ENCODE measurements at regions not wholly inside any gene's neighbourhood (a gene's known extent, or its start where the extent isn't known, plus 50 kb on each side); places are given as distances from the start of the nearest gene placed in this dataset.

GRCh38 chr5:145579301-145579700, 255.8 kb downstream of the PRELID2 start:
- peak; percentile 36; the same call in 1 of the 3 replicates for ATAC-seq
- TF ChIP-seq OSR1 (CRISPR knock-in tag; IDR thresholded peaks at IDR 0.05) (no peak), ZNF565 (CRISPR knock-in tag; conservative IDR thresholded peaks at IDR 0.05; ENCODE audit: low read depth) (no peak), PATZ1 (CRISPR knock-in tag; IDR thresholded peaks at IDR 0.05; ENCODE audit: borderline replicate concordance) (no peak), ZNF70 (CRISPR knock-in tag; IDR thresholded peaks at IDR 0.05) (no peak), ZFP3 (CRISPR knock-in tag; IDR thresholded peaks at IDR 0.05) (no peak), POU6F1 (CRISPR knock-in tag; IDR thresholded peaks at IDR 0.05; ENCODE audit: borderline replicate concordance, low read depth) (no peak), GLIS3 (CRISPR knock-in tag; IDR thresholded peaks at IDR 0.05) (no peak), ZFP30 (CRISPR knock-in tag; IDR thresholded peaks at IDR 0.05) (no peak), TOX (CRISPR knock-in tag; IDR thresholded peaks at IDR 0.05; ENCODE audit: borderline replicate concordance) (no peak), TCF4 (CRISPR knock-in tag; IDR thresholded peaks at IDR 0.05; ENCODE audit: borderline replicate concordance) (no peak), ZNF8 (CRISPR knock-in tag; IDR thresholded peaks at IDR 0.05) (no peak), ARNTL (CRISPR knock-in tag; IDR thresholded peaks at IDR 0.05; ENCODE audit: borderline replicate concordance, low read depth) (no peak), RARB (CRISPR knock-in tag; IDR thresholded peaks at IDR 0.05) (no peak), PPARA (CRISPR knock-in tag; IDR thresholded peaks at IDR 0.05; ENCODE audit: borderline replicate concordance) (no peak), BACH2 (CRISPR knock-in tag; IDR thresholded peaks at IDR 0.05; ENCODE audit: borderline replicate concordance) (no peak), TSHZ2 (CRISPR knock-in tag; IDR thresholded peaks at IDR 0.05) (no peak), ZC3H10 (CRISPR knock-in tag; IDR thresholded peaks at IDR 0.05) (no peak), ESRRG (CRISPR knock-in tag; IDR thresholded peaks at IDR 0.05) (no peak), ISL1 (CRISPR knock-in tag; IDR thresholded peaks at IDR 0.05) (no peak), CSRNP3 (CRISPR knock-in tag; IDR thresholded peaks at IDR 0.05) (no peak)

- ATAC-seq = peak; percentile 69
- peak; percentile 82 for TF ChIP-seq ZC3H10 (CRISPR knock-in tag; IDR thresholded peaks at IDR 0.05)
- TF ChIP-seq GLIS3 (CRISPR knock-in tag; IDR thresholded peaks at IDR 0.05) = no peak
Observed at GRCh38 chr5:145574889-145575573, 260.1 kb downstream of the PRELID2 start.

- peak; percentile 95 for ATAC-seq
- no peak for TF ChIP-seq ZNF8 (CRISPR knock-in tag; IDR thresholded peaks at IDR 0.05)
- no peak for TF ChIP-seq POU6F1 (CRISPR knock-in tag; IDR thresholded peaks at IDR 0.05; ENCODE audit: borderline replicate concordance, low read depth)
- no peak for TF ChIP-seq PATZ1 (CRISPR knock-in tag; IDR thresholded peaks at IDR 0.05; ENCODE audit: borderline replicate concordance)
- TF ChIP-seq ZNF70 (CRISPR knock-in tag; IDR thresholded peaks at IDR 0.05) = no peak
- TF ChIP-seq ARNTL (CRISPR knock-in tag; IDR thresholded peaks at IDR 0.05; ENCODE audit: borderline replicate concordance, low read depth) = no peak
- no peak for TF ChIP-seq RARB (CRISPR knock-in tag; IDR thresholded peaks at IDR 0.05)
- no peak for TF ChIP-seq OSR1 (CRISPR knock-in tag; IDR thresholded peaks at IDR 0.05)
- TF ChIP-seq TSHZ2 (CRISPR knock-in tag; IDR thresholded peaks at IDR 0.05) = no peak
- no peak for TF ChIP-seq BACH2 (CRISPR knock-in tag; IDR thresholded peaks at IDR 0.05; ENCODE audit: borderline replicate concordance)
- no peak for TF ChIP-seq ESRRG (CRISPR knock-in tag; IDR thresholded peaks at IDR 0.05)
- no peak for TF ChIP-seq ZFP30 (CRISPR knock-in tag; IDR thresholded peaks at IDR 0.05)
- TF ChIP-seq TCF4 (CRISPR knock-in tag; IDR thresholded peaks at IDR 0.05; ENCODE audit: borderline replicate concordance) = no peak
- no peak for TF ChIP-seq GLIS3 (CRISPR knock-in tag; IDR thresholded peaks at IDR 0.05)
Observed at GRCh38 chr5:145568581-145568980, 266.6 kb downstream of the PRELID2 start.
